GM12878 (cell line): ENCODE measurements at regions not wholly inside any gene's neighbourhood (a gene's known extent, or its start where the extent isn't known, plus 50 kb on each side); places are given as distances from the start of the nearest gene placed in this dataset.

Experiments used
- ATAC-seq: fragments of 200-7000 bp; cut with Tn5 transposase; 3 replicates; pipeline ENCODE4 v1.9.1; 2020; ENCODE audit warnings: mild to moderate bottlenecking, moderate library complexity
- BruUV-seq: library from RNA; stranded (reverse); fragments of 400-500 nt; replicated peaks from 2 replicates; lab custom pipeline; 2021; lab: Mats Ljungman, UMichigan
- CTCF ChIA-PET: fragments of 300-600 bp; sonication (Branson Sonifier 250); formaldehyde crosslinking; extraction: SDS; loops from one replicate; lab custom pipeline; 2021; ENCODE audit warnings: inconsistent platforms; lab: Yijun Ruan, JAX
- POLR2A ChIA-PET: fragments of 350-600 bp; formaldehyde crosslinking; extraction: SDS; loops from one replicate; lab custom pipeline; 2021; ENCODE audit warnings: inconsistent platforms; lab: Charles Lee
- RAD21 ChIA-PET: fragments of 300-600 bp; sonication (Branson Sonifier 250); formaldehyde crosslinking; loops from one replicate; lab custom pipeline; 2023; ENCODE audit warnings: antibody characterized with exemption; ENCODE audit not compliant: unreplicated experiment; lab: Charles Lee
- SMC1A ChIA-PET: fragments of 300-600 bp; sonication (Branson Sonifier 250); formaldehyde crosslinking; loops from one replicate; lab custom pipeline; 2023; ENCODE audit not compliant: unreplicated experiment, uncharacterized antibody; lab: Charles Lee
- DNase-seq: peaks from one replicate; pipeline ENCODE4 v3.0.0-alpha.2; 2011; ENCODE audit warnings: low read depth, low spot score
- FAIRE-seq: peaks from 3 replicates; lab custom pipeline; 2011; peaks lifted over from hg19 to GRCh38; lab: Jason Lieb, UNC
- H2AFZ ChIP-seq: 2 replicates; pipeline ENCODE4 v1.6.0; 2011; ENCODE audit warnings: low read depth, low read length, control low read depth; ENCODE audit not compliant: control insufficient read depth
- H3K27ac ChIP-seq: 2 replicates; pipeline ENCODE4 v1.5.1; 2011; ENCODE audit warnings: control low read depth; ENCODE audit not compliant: control insufficient read depth, insufficient read depth
- H3K27me3 ChIP-seq, 2 experiments: replicated peaks in 1 of 2; 2 replicates each; pipeline versions ENCODE4 v1.6.0 to v1.6.1; 2011; ENCODE audit warnings: low read length in 1 of 2; ENCODE audit not compliant: control insufficient read depth in 2 of 2, insufficient read depth in 2 of 2
- H3K36me3 ChIP-seq, 2 experiments: 2 replicates each; pipeline ENCODE4 v1.5.1; 2011; ENCODE audit warnings: low read length in 1 of 2; ENCODE audit not compliant: control insufficient read depth in 2 of 2, insufficient read depth in 2 of 2
- H3K4me1 ChIP-seq: 2 replicates; pipeline ENCODE4 v1.6.1; 2011; ENCODE audit warnings: mild to moderate bottlenecking, low read length, moderate library complexity, mixed read lengths; ENCODE audit not compliant: control insufficient read depth, insufficient read depth
- H3K4me2 ChIP-seq: 2 replicates; pipeline ENCODE4 v1.6.0; 2011; ENCODE audit warnings: control low read depth; ENCODE audit not compliant: control insufficient read depth, insufficient read depth
- H3K4me3 ChIP-seq: fragments of 200-600 bp; sonication (generic); 2 replicates; pipeline ENCODE4 v1.5.1; 2016
- H3K79me2 ChIP-seq: 2 replicates; pipeline ENCODE4 v1.6.0; 2011; ENCODE audit warnings: low read length; ENCODE audit not compliant: control insufficient read depth, insufficient read depth
- H3K9ac ChIP-seq: 2 replicates; pipeline ENCODE4 v1.8.0; 2011; ENCODE audit warnings: low read length, control low read depth, mixed read lengths; ENCODE audit not compliant: control insufficient read depth, insufficient read depth
- H3K9me3 ChIP-seq: replicated peaks from 3 replicates; pipeline ENCODE4 v1.5.1; 2011; ENCODE audit warnings: mild to moderate bottlenecking, low read length; ENCODE audit not compliant: control insufficient read depth, insufficient read depth
- H4K20me1 ChIP-seq: 2 replicates; pipeline ENCODE4 v1.6.0; 2011; ENCODE audit not compliant: control insufficient read depth, insufficient read depth
- CBFB ChIP-seq: IDR thresholded peaks from 2 replicates; pipeline ENCODE4 v1.6.1; 2016; ENCODE audit warnings: antibody characterized with exemption, low read depth
- E2F4 ChIP-seq: IDR thresholded peaks from 2 replicates; pipeline ENCODE4 v1.6.1; 2012; ENCODE audit warnings: low read depth, low read length, improper control_type of control experiment
- EP300 ChIP-seq, 2 experiments: fragments of 150-350 bp in 1 of 2; IDR thresholded peaks; 2 replicates each; pipeline ENCODE4 v1.6.1; 2011 to 2012; ENCODE audit warnings: low read depth in 2 of 2, low read length in 2 of 2, borderline replicate concordance in 1 of 2, improper control_type of control experiment in 1 of 2, inconsistent platforms in 1 of 2; ENCODE audit not compliant: control insufficient read depth in 1 of 2
- FOXM1 ChIP-seq: IDR thresholded peaks from 2 replicates; pipeline ENCODE4 v1.6.1; 2012; ENCODE audit warnings: low read depth, mild to moderate bottlenecking, inconsistent platforms, low read length, moderate library complexity
- KLF5 ChIP-seq: fragments of 450-650 bp; IDR thresholded peaks from 2 replicates; pipeline ENCODE4 v1.6.1; 2014; ENCODE audit warnings: mild to moderate bottlenecking; ENCODE audit not compliant: partially characterized antibody
- NFXL1 ChIP-seq: fragments of 450-650 bp; IDR thresholded peaks from 2 replicates; pipeline ENCODE4 v1.6.1; 2017; ENCODE audit warnings: antibody characterized with exemption, mild to moderate bottlenecking, borderline replicate concordance
- NFYA ChIP-seq: IDR thresholded peaks from 2 replicates; pipeline ENCODE4 v1.6.1; 2011; ENCODE audit warnings: low read depth, mild to moderate bottlenecking, low read length, improper control_type of control experiment, borderline replicate concordance
- SREBF2 ChIP-seq: IDR thresholded peaks from 2 replicates; pipeline ENCODE4 v1.6.1; 2012; ENCODE audit warnings: mild to moderate bottlenecking, low read length
- ZNF24 ChIP-seq: fragments of 450-650 bp; IDR thresholded peaks from 2 replicates; pipeline ENCODE4 v1.6.1; 2017; ENCODE audit warnings: antibody characterized with exemption, mild to moderate bottlenecking
- WGBS: methylation state at CpG from one replicate; pipeline ENCODE4 v1.1.6; 2016; ENCODE audit warnings: low lambda C conversion rate; ENCODE audit not compliant: insufficient replicate concordance, insufficient coverage; ENCODE audit errors: missing lambda C conversion rate; 5-methylcytosine and 5-hydroxymethylcytosine counted together
- in situ Hi-C: fragments of 300-500 bp; cut with MboI; formaldehyde crosslinking; loops from 9 replicates; pipeline ENCODE4 v1.14.3; 2018; ENCODE audit warnings: mixed read lengths
- intact Hi-C: fragments of 100-400 bp; cut with micrococcal nuclease; formaldehyde crosslinking; loops from one replicate; pipeline ENCODE4 v1.14.2; 2022; ENCODE audit not compliant: unreplicated experiment
- TF ChIP-seq, protein P1 (sequence below): fragments of 450-650 bp; IDR thresholded peaks from 2 replicates; pipeline ENCODE4 v1.6.1; 2017; ENCODE audit warnings: mild to moderate bottlenecking, moderate library complexity

GRCh38 chr5:155193029-155193428 is 179.5 kb downstream of the KIF4B start:
- no peak overlapping the region for H3K27ac ChIP-seq
- intact Hi-C loops (no loop called here), in situ Hi-C loops (no loop called here)
- ChIA-PET RAD21 (no interaction called here), CTCF (no interaction called here), SMC1A (no interaction called here), POLR2A (no interaction called here)
- H4K20me1 ChIP-seq: no peaks in the 10 kb centered on the region
- H2AFZ ChIP-seq: no peak overlapping the region
- no peak overlapping the region for H3K4me3 ChIP-seq
- no peak overlapping the region for H3K4me2 ChIP-seq
- DNase-seq (no peak), ATAC-seq (no peak), FAIRE-seq (no peak)
- no peaks in the 10 kb centered on the region for H3K4me1 ChIP-seq
- no TSS peak for BruUV-seq
- no peaks in the 10 kb centered on the region for H3K27me3 ChIP-seq
- H3K79me2 ChIP-seq: no peaks in the 10 kb centered on the region
- 53% methylated on average over 3 of the region's 3 CpGs for whole genome bisulfite sequencing
- no peaks in the 10 kb centered on the region for H3K9me3 ChIP-seq
- H3K36me3 ChIP-seq: no peaks in the 10 kb centered on the region
- TF ChIP-seq NFYA: no peak
- TF ChIP-seq SREBF2: no peak
- no peak for TF ChIP-seq ZNF24
- TF ChIP-seq, protein P1, sequence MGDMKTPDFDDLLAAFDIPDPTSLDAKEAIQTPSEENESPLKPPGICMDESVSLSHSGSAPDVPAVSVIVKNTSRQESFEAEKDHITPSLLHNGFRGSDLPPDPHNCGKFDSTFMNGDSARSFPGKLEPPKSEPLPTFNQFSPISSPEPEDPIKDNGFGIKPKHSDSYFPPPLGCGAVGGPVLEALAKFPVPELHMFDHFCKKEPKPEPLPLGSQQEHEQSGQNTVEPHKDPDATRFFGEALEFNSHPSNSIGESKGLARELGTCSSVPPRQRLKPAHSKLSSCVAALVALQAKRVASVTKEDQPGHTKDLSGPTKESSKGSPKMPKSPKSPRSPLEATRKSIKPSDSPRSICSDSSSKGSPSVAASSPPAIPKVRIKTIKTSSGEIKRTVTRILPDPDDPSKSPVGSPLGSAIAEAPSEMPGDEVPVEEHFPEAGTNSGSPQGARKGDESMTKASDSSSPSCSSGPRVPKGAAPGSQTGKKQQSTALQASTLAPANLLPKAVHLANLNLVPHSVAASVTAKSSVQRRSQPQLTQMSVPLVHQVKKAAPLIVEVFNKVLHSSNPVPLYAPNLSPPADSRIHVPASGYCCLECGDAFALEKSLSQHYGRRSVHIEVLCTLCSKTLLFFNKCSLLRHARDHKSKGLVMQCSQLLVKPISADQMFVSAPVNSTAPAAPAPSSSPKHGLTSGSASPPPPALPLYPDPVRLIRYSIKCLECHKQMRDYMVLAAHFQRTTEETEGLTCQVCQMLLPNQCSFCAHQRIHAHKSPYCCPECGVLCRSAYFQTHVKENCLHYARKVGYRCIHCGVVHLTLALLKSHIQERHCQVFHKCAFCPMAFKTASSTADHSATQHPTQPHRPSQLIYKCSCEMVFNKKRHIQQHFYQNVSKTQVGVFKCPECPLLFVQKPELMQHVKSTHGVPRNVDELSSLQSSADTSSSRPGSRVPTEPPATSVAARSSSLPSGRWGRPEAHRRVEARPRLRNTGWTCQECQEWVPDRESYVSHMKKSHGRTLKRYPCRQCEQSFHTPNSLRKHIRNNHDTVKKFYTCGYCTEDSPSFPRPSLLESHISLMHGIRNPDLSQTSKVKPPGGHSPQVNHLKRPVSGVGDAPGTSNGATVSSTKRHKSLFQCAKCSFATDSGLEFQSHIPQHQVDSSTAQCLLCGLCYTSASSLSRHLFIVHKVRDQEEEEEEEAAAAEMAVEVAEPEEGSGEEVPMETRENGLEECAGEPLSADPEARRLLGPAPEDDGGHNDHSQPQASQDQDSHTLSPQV: no peak
- no peak for TF ChIP-seq EP300 (IDR thresholded peaks at IDR 0.05; ENCODE audit: borderline replicate concordance in 1 of 2, control insufficient read depth in 1 of 2, low read depth in 2 of 2, low read length in 2 of 2)
- no peak for TF ChIP-seq FOXM1
- no peak for TF ChIP-seq KLF5
- TF ChIP-seq CBFB: no peak
- TF ChIP-seq E2F4: no peak
- no peak for TF ChIP-seq NFXL1
- H3K9ac ChIP-seq: no peak overlapping the region
